ENCODE measurements at regions not wholly inside any gene's neighbourhood (a gene's known extent, or its start where the extent isn't known, plus 50 kb on each side); places are given as distances from the start of the nearest gene placed in this dataset.

DNA sequence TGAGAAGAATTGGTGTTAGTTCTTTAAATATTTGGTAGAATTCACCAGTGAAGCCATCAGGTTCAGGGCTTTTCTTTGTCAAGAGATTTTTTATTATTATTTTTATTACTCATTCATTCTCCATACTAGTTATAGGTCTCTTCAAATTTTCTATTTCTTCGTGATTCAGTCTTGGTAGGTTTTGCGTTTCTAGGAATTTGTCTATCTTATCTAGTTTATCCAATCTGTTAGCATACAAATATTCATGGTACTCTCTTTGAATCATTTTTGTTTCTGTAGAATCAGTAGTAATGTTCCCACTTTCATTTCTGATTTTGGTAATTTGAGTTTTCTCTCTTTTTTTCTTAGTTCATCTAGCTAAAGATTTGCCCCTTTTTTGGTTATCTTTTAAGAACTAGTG lies 52.3 kb upstream of the PRDM1 start:
- TF ChIP-seq, protein P1, sequence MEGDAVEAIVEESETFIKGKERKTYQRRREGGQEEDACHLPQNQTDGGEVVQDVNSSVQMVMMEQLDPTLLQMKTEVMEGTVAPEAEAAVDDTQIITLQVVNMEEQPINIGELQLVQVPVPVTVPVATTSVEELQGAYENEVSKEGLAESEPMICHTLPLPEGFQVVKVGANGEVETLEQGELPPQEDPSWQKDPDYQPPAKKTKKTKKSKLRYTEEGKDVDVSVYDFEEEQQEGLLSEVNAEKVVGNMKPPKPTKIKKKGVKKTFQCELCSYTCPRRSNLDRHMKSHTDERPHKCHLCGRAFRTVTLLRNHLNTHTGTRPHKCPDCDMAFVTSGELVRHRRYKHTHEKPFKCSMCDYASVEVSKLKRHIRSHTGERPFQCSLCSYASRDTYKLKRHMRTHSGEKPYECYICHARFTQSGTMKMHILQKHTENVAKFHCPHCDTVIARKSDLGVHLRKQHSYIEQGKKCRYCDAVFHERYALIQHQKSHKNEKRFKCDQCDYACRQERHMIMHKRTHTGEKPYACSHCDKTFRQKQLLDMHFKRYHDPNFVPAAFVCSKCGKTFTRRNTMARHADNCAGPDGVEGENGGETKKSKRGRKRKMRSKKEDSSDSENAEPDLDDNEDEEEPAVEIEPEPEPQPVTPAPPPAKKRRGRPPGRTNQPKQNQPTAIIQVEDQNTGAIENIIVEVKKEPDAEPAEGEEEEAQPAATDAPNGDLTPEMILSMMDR (IDR thresholded peaks at IDR 0.05; ENCODE audit: low read depth, low read length), result no peak
- TF ChIP-seq EZH2phosphoT487 (IDR thresholded peaks at IDR 0.05; ENCODE audit: low read depth), result no peak
